Liver (tissue), 3 donors: ENCODE measurements at regions not wholly inside any gene's neighbourhood (a gene's known extent, or its start where the extent isn't known, plus 50 kb on each side); places are given as distances from the start of the nearest gene placed in this dataset.

Experiments used
- CTCF ChIP-seq: fragments of 150-350 bp; IDR thresholded peaks from 2 replicates; pipeline ENCODE4 v1.5.1; 2017; ENCODE audit warnings: improper control_type of control experiment, low read depth, low read length; ENCODE audit not compliant: missing input control
- FOXA1 ChIP-seq: IDR thresholded peaks from 2 replicates; pipeline ENCODE4 v1.6.1; 2016; ENCODE audit warnings: antibody characterized with exemption
- GABPA ChIP-seq, 2 donors: IDR thresholded peaks in 1 of 2; conservative IDR thresholded peaks in 1 of 2; 2 replicates each; pipeline ENCODE4 v1.6.1; 2016; ENCODE audit warnings: antibody characterized with exemption in 2 of 2, mild to moderate bottlenecking in 1 of 2, moderate library complexity in 1 of 2
- REST ChIP-seq: IDR thresholded peaks from 2 replicates; pipeline ENCODE4 v1.6.1; 2016; ENCODE audit warnings: antibody characterized with exemption, mild to moderate bottlenecking
- SP1 ChIP-seq: IDR thresholded peaks from 2 replicates; pipeline ENCODE4 v1.6.1; 2018; ENCODE audit warnings: antibody characterized with exemption, mild to moderate bottlenecking
- donor health status: healthy.
- donor health status: healthy.

- no peak for TF ChIP-seq CTCF
- TF ChIP-seq GABPA (IDR thresholded peaks at IDR 0.05 in 1 of 2, conservative IDR thresholded peaks at IDR 0.05 in 1 of 2) = no peak
- no peak for TF ChIP-seq FOXA1
- TF ChIP-seq SP1 = no peak
- no peak for TF ChIP-seq REST
These were observed 244.3 kb upstream of the CHD6 start for GRCh38 chr20:41862476-41862875.
